GM19452 (cell line): ENCODE measurements at regions not wholly inside any gene's neighbourhood (a gene's known extent, or its start where the extent isn't known, plus 50 kb on each side); places are given as distances from the start of the nearest gene placed in this dataset.
"Not testable (repeated sequence)": the region's sequence is repeated elsewhere in the genome, so short reads cannot be mapped to it uniquely, and the experiment has no call there.

ENCODE experiments used
- ATAC-seq: cut with Tn5 transposase; IDR thresholded peaks from one replicate; pipeline ENCODE4 v1.9.1; 2021; ENCODE audit not compliant: unreplicated experiment

GRCh38 chr2:171266102-171266501 lies 105.4 kb upstream of the TLK1 start:
- no peak for ATAC-seq

- ATAC-seq = not testable (repeated sequence)
Measured at GRCh38 chr2:171261529-171261928, 100.8 kb upstream of the TLK1 start.

GRCh38 chr2:171260471-171261424 lies 100.1 kb upstream of the TLK1 start:
- ATAC-seq = no peak

DNA sequence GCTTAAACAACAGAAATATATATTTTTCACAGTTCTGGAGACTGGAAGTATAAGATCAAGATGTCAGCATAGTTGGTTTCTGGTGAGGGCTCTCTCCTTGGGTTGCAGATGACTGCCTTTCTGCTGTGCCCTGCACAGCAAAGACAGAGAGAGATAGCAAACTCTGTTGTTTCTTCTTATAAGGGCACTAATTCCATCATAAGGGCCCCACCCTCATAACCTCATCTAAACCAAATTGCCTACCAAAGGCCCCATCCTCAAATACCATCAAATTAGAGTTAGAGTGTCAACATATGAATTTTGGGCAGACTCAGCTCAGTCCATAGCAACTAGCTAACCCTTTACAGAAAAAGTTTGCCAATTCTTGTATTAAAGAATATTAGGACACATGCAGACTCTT lies 94.0 kb upstream of the TLK1 start:
- ATAC-seq = no peak

- ATAC-seq = no peak
Measured at GRCh38 chr2:171253900-171254650, 93.4 kb upstream of the TLK1 start.

GRCh38 chr2:171253279-171253678 lies 92.6 kb upstream of the TLK1 start:
- ATAC-seq = no peak

- ATAC-seq = no peak
Measured at GRCh38 chr2:171249689-171250088, 89.0 kb upstream of the TLK1 start.

- ATAC-seq = no peak
Measured at GRCh38 chr2:171247741-171248662, 87.3 kb upstream of the TLK1 start.

DNA sequence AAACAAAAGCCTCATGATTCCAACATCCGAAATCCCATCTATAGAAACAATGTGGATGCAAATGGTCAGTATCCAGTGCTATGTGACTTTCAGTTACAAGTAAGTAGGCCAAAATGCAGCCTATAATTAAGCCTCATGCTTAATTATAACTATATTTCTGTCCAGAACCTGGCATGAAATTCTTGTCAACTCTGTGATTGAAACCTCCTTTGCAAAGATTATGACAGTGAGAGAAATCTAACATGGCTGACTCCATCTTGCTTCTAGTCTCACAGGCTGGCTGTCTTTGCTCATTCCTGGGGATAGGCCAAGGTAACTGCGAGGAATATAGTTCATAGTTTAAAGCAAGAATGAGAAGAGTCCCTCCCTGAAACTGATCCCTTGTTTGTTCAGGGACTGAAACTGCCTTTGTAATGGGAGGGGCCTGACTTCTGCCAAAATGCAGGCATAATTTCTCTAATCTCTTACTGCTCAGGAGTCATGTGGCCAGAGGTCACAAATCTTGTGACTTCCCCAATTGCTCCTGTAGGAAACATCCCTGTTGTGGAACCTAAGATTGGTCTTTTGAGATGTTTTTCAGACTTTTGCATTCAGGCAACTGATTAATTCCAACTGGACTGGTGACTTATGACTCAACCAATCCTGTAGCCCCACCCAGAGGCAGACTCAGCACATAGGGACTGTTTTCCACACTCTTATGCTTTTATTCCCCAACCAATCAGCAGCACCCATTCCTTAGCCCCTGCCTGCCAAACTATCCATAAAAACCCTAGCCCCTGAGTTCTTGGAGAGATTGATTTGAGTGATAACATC lies 84.5 kb upstream of the TLK1 start:
- ATAC-seq = no peak

- ATAC-seq = no peak
Measured at GRCh38 chr2:171244466-171244969, 83.8 kb upstream of the TLK1 start.

DNA sequence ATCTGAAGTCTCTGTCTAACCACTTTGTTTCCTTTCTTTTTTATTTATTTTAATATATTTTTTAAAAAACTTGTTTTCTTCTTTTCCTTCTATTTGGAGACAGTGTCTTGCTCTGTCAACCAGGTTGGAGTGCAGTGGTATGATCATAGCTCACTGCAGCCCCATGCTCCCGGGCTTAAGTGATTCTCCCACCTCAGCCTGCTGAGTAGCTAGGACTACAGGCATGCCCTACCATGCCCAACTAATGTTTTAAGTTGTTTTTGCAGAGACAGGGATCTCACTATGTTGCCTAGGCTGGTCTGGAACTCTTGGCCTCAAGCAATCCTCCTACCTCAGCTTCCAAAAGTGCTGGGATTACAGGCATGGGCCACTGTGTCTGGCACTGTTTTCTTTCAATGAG lies 81.1 kb upstream of the TLK1 start:
- no peak for ATAC-seq

DNA sequence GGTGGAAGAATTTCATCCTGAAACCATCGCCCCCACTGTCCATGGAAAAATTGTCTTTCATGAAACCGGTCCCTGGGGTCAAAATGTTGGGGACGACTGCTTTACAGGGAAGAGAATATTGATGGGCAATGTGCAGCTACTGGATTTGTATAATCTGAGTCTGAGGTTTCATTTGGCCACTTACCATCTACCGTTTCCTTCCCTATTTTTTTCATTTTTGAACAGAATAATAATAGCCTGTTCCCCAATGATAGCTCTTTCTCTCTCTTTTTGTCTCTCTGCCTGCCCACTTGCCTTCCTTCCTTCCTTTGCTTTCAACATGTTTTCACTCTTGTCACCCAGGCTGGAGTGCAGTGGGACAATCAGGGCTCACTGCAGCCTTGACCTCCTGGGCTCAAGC lies 78.3 kb upstream of the TLK1 start:
- ATAC-seq = no peak

DNA sequence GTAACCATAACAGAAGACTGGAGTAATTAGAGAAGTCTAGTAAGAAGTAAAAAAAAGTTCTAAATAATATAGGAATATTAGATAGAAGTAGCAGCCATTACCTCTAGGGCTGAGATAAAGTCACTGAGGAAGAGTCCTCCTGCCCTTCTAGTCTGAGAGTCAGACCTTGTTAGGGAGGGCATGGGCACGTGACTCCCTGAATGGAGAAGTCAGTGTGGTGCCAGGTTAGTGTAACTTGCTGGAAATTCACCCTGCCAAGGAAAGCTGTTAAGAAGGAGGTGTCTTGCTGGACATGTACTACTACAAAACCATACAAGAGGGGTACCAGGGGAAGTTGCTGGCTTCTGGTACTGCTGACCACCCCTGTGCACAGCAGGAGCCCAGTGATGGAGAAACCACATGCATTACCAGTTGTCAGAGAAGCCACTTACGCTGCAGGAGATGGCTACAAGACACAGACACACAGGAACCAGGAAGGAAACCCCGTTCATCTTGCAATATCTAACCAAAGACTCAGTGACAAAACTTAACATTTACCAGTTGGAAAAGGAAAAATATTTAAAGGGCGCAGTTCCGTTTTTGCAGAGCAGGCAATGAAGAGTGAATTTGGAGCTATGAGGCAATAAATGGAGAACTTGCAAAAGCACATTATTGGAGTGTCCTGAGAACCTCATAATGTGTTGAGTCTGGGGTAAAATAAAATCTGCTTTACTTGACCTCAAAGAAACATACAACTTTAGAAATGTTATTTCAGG lies 77.2 kb upstream of the TLK1 start:
- ATAC-seq = no peak

DNA sequence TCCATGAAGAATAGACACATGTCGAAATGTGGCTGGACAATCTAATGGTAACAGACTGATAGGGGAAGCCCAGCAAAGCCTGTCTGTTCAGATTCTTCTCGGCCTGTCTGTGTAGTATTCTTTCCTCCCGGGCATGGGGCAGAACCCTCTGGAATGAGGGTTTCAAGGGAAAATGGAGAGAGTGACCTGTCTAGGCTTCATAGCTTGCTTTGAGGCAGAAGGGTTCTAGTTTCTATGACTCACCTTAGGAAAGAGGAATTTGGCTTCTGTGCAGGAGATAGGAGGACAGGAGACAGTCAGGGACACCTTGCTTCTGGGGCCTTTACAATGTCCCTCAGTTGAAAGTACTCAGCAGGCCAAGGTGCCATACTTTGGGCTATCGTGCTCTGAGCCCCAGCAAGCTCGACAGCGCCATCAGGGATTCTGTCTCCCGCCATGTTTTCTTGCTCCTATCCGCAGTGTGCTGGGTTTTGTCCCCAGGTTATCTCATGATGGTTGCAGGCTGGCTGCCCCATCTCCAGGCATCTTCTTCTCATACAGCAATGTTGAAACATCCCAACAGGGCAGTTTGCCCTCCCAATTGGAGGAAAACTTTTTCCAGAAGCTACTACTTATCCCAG lies 74.7 kb upstream of the TLK1 start:
- ATAC-seq = no peak

GRCh38 chr2:171230176-171230575 lies 69.5 kb upstream of the TLK1 start:
- ATAC-seq = no peak

GRCh38 chr2:171228826-171229225 lies 68.1 kb upstream of the TLK1 start:
- no peak for ATAC-seq

DNA sequence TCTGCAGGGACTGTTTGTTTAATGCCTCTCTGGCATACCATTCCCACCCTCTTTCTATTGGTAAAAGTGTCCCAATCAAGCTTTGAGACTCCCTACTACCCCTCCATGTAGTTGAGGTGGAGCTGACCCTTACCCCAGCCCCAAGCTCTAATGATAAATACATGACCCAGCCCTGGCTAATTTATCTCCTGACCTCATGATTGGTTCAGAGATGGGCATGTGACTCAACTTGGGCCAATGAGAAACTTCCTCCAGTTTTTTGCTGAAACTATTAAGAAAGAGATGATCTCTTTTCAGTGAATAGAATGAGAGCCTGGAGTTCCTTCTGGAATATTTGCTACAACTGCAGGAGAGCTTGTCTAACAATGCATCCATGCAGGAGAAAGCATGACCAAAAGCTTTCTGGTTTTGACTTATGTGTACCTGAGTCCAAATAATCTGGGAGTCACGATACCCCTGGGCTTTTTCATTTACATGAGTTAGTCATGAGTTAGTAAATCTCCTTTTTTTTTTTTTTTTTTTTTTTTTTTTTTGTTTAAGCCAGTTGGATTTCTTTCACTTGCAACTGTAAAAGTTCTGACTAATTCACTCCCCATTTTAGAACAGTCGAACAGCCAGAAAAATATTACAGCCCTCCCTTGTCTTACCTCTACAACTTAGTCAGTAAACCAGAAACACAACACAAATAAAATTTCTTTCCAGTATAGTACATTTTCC lies 66.5 kb upstream of the TLK1 start:
- ATAC-seq = no peak

DNA sequence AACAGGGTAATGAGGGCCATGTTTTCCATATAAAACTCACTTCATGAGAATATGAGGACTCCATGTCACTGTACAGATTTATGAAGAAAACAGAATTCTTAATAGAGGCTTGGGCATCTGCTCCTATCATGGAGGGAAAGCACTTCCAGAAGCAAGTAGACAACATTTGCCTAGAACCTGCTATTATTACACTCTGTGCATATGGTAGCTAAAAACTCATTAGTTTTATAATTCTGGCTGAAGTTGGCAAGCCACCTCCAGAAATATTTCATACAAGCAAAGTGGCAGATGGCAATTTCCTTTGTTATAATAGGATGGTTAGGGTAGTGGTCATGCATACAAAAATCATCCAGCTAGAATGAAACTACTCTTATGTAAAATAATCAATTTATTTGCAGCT lies 65.8 kb upstream of the TLK1 start:
- ATAC-seq = no peak
